Vagina (tissue), 2 donors: ENCODE measurements at regions not wholly inside any gene's neighbourhood (a gene's known extent, or its start where the extent isn't known, plus 50 kb on each side); places are given as distances from the start of the nearest gene placed in this dataset.

ENCODE experiments used
- CTCF ChIP-seq, 3 experiments: fragments of 450-650 bp in 2 of 3; fragments of 200-600 bp in 1 of 3; sonication (generic) in 1 of 3; IDR thresholded peaks; one replicate each; pipeline ENCODE4 v1.5.1; 2017 to 2019; ENCODE audit warnings: antibody characterized with exemption in 3 of 3, mild to moderate bottlenecking in 2 of 3, moderate library complexity in 2 of 3
- POLR2A ChIP-seq, 2 donors: fragments of 450-650 bp; IDR thresholded peaks; one replicate each; pipeline ENCODE4 v1.6.1; 2017; ENCODE audit warnings: antibody characterized with exemption in 2 of 2, mild to moderate bottlenecking in 2 of 2, moderate library complexity in 2 of 2

- TF ChIP-seq CTCF (IDR thresholded peaks at IDR 0.05) (no peak), POLR2A (IDR thresholded peaks at IDR 0.05) (no peak)
Observed at GRCh38 chr3:17877299-17877698, 134.9 kb upstream of the TBC1D5 start.
